ENCODE measurements at regions not wholly inside any gene's neighbourhood (a gene's known extent, or its start where the extent isn't known, plus 50 kb on each side); places are given as distances from the start of the nearest gene placed in this dataset.
"Not testable (repeated sequence)": the region's sequence is repeated elsewhere in the genome, so short reads cannot be mapped to it uniquely, and the experiment has no call there.

DNA sequence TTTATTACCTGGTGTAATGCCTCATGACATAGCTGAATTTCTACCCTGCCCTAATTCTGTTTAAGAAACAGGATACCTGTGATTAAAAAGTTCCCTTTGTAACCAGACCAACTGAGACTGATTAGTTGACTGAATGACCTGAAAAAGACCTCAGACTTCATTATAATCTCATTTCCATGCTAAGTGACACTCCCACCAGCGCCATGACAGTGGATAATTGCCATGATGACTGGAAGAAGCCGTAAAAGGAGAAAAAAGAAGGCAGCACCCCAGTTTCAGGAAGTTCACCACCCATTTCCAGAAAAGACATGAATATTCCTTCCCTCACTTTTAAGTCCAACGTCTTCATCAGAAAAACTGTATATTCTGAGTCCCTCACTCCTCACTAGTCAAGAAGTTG lies 125.6 kb upstream of the HS3ST4 start:
- Histone ChIP-seq H3K9me3 (ENCODE audit: low read length) (peaks cover 4% of the 10 kb centered on the region), H3K4me2 (ENCODE audit: low read length) (no peak overlapping the region), H4K20me1 (ENCODE audit: insufficient read depth) (no peaks in the 10 kb centered on the region), H3K79me2 (replicated peaks; ENCODE audit: insufficient read depth, low read length) (no peaks in the 10 kb centered on the region), H3K4me3 (ENCODE audit: low read length) (no peak overlapping the region), H3K27me3 (ENCODE audit: insufficient read depth, low read depth, low read length) (no peaks in the 10 kb centered on the region), H3K27ac (ENCODE audit: low read length) (no peak overlapping the region), H3F3A (ENCODE audit: insufficient read depth, low read length, poor library complexity, severe bottlenecking) (no peaks in the 10 kb centered on the region), H3K9ac (ENCODE audit: low read length) (no peak overlapping the region), H2AFZ (ENCODE audit: low read depth, low read length) (no peak overlapping the region), H3K36me3 (ENCODE audit: insufficient read depth, low read length) (no peaks in the 10 kb centered on the region), H3K9me2 (ENCODE audit: insufficient read depth, low read length) (no peaks in the 10 kb centered on the region)
- TF ChIP-seq EZH2 (IDR thresholded peaks at IDR 0.05; ENCODE audit: borderline replicate concordance, insufficient read depth, low read length, poor library complexity, severe bottlenecking) (no peak), EP300 (conservative IDR thresholded peaks at IDR 0.05; ENCODE audit: poor library complexity, severe bottlenecking) (no peak), POLR2AphosphoS5 (IDR thresholded peaks at IDR 0.05) (no peak), MXI1 (conservative IDR thresholded peaks at IDR 0.05; ENCODE audit: poor library complexity, severe bottlenecking) (no peak), TAF1 (IDR thresholded peaks at IDR 0.05; ENCODE audit: low read depth) (no peak), CTCF (IDR thresholded peaks at IDR 0.05; ENCODE audit: poor library complexity, severe bottlenecking) (no peak), RAD21 (conservative IDR thresholded peaks at IDR 0.05) (no peak), SMC3 (conservative IDR thresholded peaks at IDR 0.05; ENCODE audit: poor library complexity) (no peak)
- TF ChIP-seq, protein P1, sequence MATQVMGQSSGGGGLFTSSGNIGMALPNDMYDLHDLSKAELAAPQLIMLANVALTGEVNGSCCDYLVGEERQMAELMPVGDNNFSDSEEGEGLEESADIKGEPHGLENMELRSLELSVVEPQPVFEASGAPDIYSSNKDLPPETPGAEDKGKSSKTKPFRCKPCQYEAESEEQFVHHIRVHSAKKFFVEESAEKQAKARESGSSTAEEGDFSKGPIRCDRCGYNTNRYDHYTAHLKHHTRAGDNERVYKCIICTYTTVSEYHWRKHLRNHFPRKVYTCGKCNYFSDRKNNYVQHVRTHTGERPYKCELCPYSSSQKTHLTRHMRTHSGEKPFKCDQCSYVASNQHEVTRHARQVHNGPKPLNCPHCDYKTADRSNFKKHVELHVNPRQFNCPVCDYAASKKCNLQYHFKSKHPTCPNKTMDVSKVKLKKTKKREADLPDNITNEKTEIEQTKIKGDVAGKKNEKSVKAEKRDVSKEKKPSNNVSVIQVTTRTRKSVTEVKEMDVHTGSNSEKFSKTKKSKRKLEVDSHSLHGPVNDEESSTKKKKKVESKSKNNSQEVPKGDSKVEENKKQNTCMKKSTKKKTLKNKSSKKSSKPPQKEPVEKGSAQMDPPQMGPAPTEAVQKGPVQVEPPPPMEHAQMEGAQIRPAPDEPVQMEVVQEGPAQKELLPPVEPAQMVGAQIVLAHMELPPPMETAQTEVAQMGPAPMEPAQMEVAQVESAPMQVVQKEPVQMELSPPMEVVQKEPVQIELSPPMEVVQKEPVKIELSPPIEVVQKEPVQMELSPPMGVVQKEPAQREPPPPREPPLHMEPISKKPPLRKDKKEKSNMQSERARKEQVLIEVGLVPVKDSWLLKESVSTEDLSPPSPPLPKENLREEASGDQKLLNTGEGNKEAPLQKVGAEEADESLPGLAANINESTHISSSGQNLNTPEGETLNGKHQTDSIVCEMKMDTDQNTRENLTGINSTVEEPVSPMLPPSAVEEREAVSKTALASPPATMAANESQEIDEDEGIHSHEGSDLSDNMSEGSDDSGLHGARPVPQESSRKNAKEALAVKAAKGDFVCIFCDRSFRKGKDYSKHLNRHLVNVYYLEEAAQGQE (IDR thresholded peaks at IDR 0.05; ENCODE audit: borderline replicate concordance) = no peak

DNA sequence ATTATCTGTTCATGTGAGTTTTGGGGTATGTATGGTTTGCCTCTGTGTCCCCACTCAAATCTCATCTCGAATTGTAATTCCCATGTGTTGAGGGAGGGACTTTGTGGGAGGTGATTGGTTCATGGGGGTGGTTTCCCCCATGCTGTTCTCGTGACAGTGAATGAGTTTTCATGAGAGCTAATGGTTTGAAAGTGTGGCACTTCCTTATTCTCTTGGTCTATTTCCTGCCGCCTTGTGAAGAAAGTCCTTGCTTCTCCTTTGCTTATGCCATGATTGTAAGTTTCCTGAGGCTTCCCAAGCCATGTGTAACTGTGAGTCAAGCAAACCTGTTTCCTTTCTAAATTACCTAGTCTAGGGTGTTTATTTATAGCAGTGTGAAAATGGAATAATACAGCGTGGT lies 128.1 kb upstream of the HS3ST4 start:
- H3F3A ChIP-seq (ENCODE audit: insufficient read depth, low read length, poor library complexity, severe bottlenecking) = no peaks in the 10 kb centered on the region
- H2AFZ ChIP-seq (ENCODE audit: low read depth, low read length) = no peak overlapping the region
- TF ChIP-seq RAD21 (conservative IDR thresholded peaks at IDR 0.05) (no peak), POLR2AphosphoS5 (IDR thresholded peaks at IDR 0.05) (no peak), CTCF (IDR thresholded peaks at IDR 0.05; ENCODE audit: poor library complexity, severe bottlenecking) (no peak), MXI1 (conservative IDR thresholded peaks at IDR 0.05; ENCODE audit: poor library complexity, severe bottlenecking) (no peak), EZH2 (IDR thresholded peaks at IDR 0.05; ENCODE audit: borderline replicate concordance, insufficient read depth, low read length, poor library complexity, severe bottlenecking) (no peak), SMC3 (conservative IDR thresholded peaks at IDR 0.05; ENCODE audit: poor library complexity) (no peak), EP300 (conservative IDR thresholded peaks at IDR 0.05; ENCODE audit: poor library complexity, severe bottlenecking) (no peak)
- TF ChIP-seq, protein P1 (IDR thresholded peaks at IDR 0.05; ENCODE audit: borderline replicate concordance) = no peak
- no peak overlapping the region for H3K4me3 ChIP-seq (ENCODE audit: low read length)
- H3K9ac ChIP-seq (ENCODE audit: low read length) = no peak overlapping the region
- H3K79me2 ChIP-seq (replicated peaks; ENCODE audit: insufficient read depth, low read length) = no peaks in the 10 kb centered on the region
- no peaks in the 10 kb centered on the region for H4K20me1 ChIP-seq (ENCODE audit: insufficient read depth)
- H3K4me2 ChIP-seq (ENCODE audit: low read length) = no peak overlapping the region
- peaks cover 4% of the 10 kb centered on the region for H3K9me3 ChIP-seq (ENCODE audit: low read length)
- H3K36me3 ChIP-seq (ENCODE audit: insufficient read depth, low read length) = no peaks in the 10 kb centered on the region
- no peaks in the 10 kb centered on the region for H3K27me3 ChIP-seq (ENCODE audit: insufficient read depth, low read depth, low read length)
- H3K9me2 ChIP-seq (ENCODE audit: insufficient read depth, low read length) = no peaks in the 10 kb centered on the region
- H3K27ac ChIP-seq (ENCODE audit: low read length) = no peak overlapping the region

- H2AFZ ChIP-seq (ENCODE audit: low read depth, low read length); H3K9me3 ChIP-seq (ENCODE audit: low read length); H3F3A ChIP-seq (ENCODE audit: insufficient read depth, low read length, poor library complexity, severe bottlenecking); H3K79me2 ChIP-seq (replicated peaks; ENCODE audit: insufficient read depth, low read length); H3K27ac ChIP-seq (ENCODE audit: low read length); H4K20me1 ChIP-seq (ENCODE audit: insufficient read depth); H3K36me3 ChIP-seq (ENCODE audit: insufficient read depth, low read length); H3K4me3 ChIP-seq (ENCODE audit: low read length); H3K9ac ChIP-seq (ENCODE audit: low read length); H3K9me2 ChIP-seq (ENCODE audit: insufficient read depth, low read length); H3K27me3 ChIP-seq (ENCODE audit: insufficient read depth, low read depth, low read length); H3K4me2 ChIP-seq (ENCODE audit: low read length): not testable (repeated sequence)
Observed at GRCh38 chr16:25561723-25562122, 130.0 kb upstream of the HS3ST4 start.

Data from neural cell (in vitro differentiated cells).